HCT116 (cell line): ENCODE measurements at regions not wholly inside any gene's neighbourhood (a gene's known extent, or its start where the extent isn't known, plus 50 kb on each side); places are given as distances from the start of the nearest gene placed in this dataset.

Experiments
- ATAC-seq: fragments of 200-7000 bp; cut with Tn5 transposase; 2 replicates; pipeline ENCODE4 v1.9.1; 2020; ENCODE audit warnings: mild to moderate bottlenecking, moderate library complexity
- BruUV-seq: library from RNA; stranded (reverse); fragments of 400-500 nt; replicated peaks from 2 replicates; lab custom pipeline; 2021; lab: Mats Ljungman, UMichigan
- CTCF ChIA-PET: fragments of 300-600 bp; sonication (Branson Sonifier 250); formaldehyde crosslinking; loops from one replicate; lab custom pipeline; 2021; ENCODE audit warnings: antibody characterized with exemption; lab: Charles Lee
- POLR2A ChIA-PET: fragments of 300-600, 350-600 bp; sonication (Branson Sonifier 250); formaldehyde crosslinking; loops from one replicate; lab custom pipeline; 2021; ENCODE audit warnings: antibody characterized with exemption; lab: Charles Lee
- RAD21 ChIA-PET, 2 experiments: fragments of 300-600 bp; sonication (Branson Sonifier 250); formaldehyde crosslinking; loops; one replicate each; lab custom pipeline; 2023; ENCODE audit warnings: low total read pairs in 2 of 2; ENCODE audit not compliant: uncharacterized antibody in 2 of 2, unreplicated experiment in 2 of 2, low non-redundant PET in 1 of 2; lab: Charles Lee
- DNase-seq: peaks from one replicate; pipeline ENCODE4 v3.0.0-alpha.2; 2010; ENCODE audit warnings: low read depth, low spot score
- H2AFZ ChIP-seq: fragments of 200-600 bp; shearing (Covaris generic), sonication (generic); 2 replicates; pipeline ENCODE4 v1.6.1; 2017; ENCODE audit warnings: low read depth, mixed run types, mixed read lengths, antibody characterized with exemption, low read length; ENCODE audit not compliant: poor library complexity, severe bottlenecking
- H3K27ac ChIP-seq: 2 replicates; pipeline ENCODE4 v1.5.1; 2012; ENCODE audit warnings: low read depth, low read length
- H3K27me3 ChIP-seq: fragments of 200-600 bp; sonication (generic); 2 replicates; pipeline ENCODE4 v1.6.1; 2016; ENCODE audit warnings: mixed run types, low read length, mixed read lengths; ENCODE audit not compliant: insufficient read depth
- H3K36me3 ChIP-seq, 2 experiments: fragments of 200-500 bp in 1 of 2; fragments of 200-600 bp in 1 of 2; sonication (Bioruptor generic) in 1 of 2; sonication (generic) in 1 of 2; 2 replicates each; pipeline versions ENCODE4 v1.5.1 to v1.6.1; 2014 to 2016; ENCODE audit warnings: low read length in 2 of 2, inconsistent platforms in 1 of 2, mixed read lengths in 1 of 2, mixed run types in 1 of 2; ENCODE audit not compliant: insufficient read depth in 2 of 2, control insufficient read depth in 1 of 2
- H3K4me1 ChIP-seq, 2 experiments: fragments of 200-600 bp in 1 of 2; sonication (generic) in 1 of 2; 2 replicates each; pipeline versions ENCODE4 v1.5.1 to v1.6.1; 2012 to 2017; ENCODE audit warnings: low read length in 2 of 2, inconsistent platforms in 1 of 2, mild to moderate bottlenecking in 1 of 2, mixed read lengths in 1 of 2, mixed run types in 1 of 2, moderate library complexity in 1 of 2; ENCODE audit not compliant: insufficient read depth in 2 of 2, control insufficient read depth in 1 of 2
- H3K4me2 ChIP-seq: fragments of 200-600 bp; sonication (generic); 2 replicates; pipeline ENCODE4 v1.6.1; 2017; ENCODE audit warnings: mixed run types, low read length, mixed read lengths
- H3K4me3 ChIP-seq, 2 experiments: fragments of 200-600 bp in 1 of 2; sonication (generic) in 1 of 2; replicated peaks in 1 of 2; 2 replicates each; pipeline ENCODE4 v1.5.1; 2011 to 2016; ENCODE audit warnings: low read length in 2 of 2, control low read depth in 1 of 2, low read depth in 1 of 2, mild to moderate bottlenecking in 1 of 2, mixed read lengths in 1 of 2, mixed run types in 1 of 2
- H3K79me2 ChIP-seq: fragments of 200-600 bp; sonication (generic); 2 replicates; pipeline ENCODE4 v1.6.1; 2017; ENCODE audit warnings: mild to moderate bottlenecking, mixed run types, low read length, moderate library complexity, mixed read lengths; ENCODE audit not compliant: insufficient read depth
- H3K9ac ChIP-seq: fragments of 200-600 bp; sonication (generic); 2 replicates; pipeline ENCODE4 v1.6.1; 2016; ENCODE audit warnings: low read length, mixed read lengths
- H3K9me2 ChIP-seq: fragments of 200-600 bp; sonication (generic), shearing (Covaris generic); 2 replicates; pipeline ENCODE4 v1.6.1; 2017; ENCODE audit warnings: mixed run types, mild to moderate bottlenecking, moderate library complexity; ENCODE audit not compliant: insufficient read depth
- H3K9me3 ChIP-seq, 2 experiments: fragments of 200-500 bp in 1 of 2; fragments of 200-600 bp in 1 of 2; sonication (Bioruptor generic) in 1 of 2; sonication (generic) in 1 of 2; 2 replicates each; pipeline ENCODE4 v1.6.1; 2014 to 2017; ENCODE audit warnings: low read length in 2 of 2, mixed read lengths in 2 of 2, inconsistent platforms in 1 of 2, low read depth in 1 of 2, mild to moderate bottlenecking in 1 of 2, mixed run types in 1 of 2, moderate library complexity in 1 of 2; ENCODE audit not compliant: control insufficient read depth in 1 of 2, insufficient read depth in 1 of 2
- H4K20me1 ChIP-seq: fragments of 200-600 bp; sonication (generic), shearing (Covaris generic); 2 replicates; pipeline ENCODE4 v1.6.1; 2017; ENCODE audit warnings: mixed run types, mild to moderate bottlenecking, moderate library complexity; ENCODE audit not compliant: insufficient read depth
- CEBPB ChIP-seq: IDR thresholded peaks from 2 replicates; pipeline ENCODE4 v1.6.1; 2012; ENCODE audit warnings: low read depth
- EGR1 ChIP-seq: IDR thresholded peaks from 2 replicates; pipeline ENCODE4 v1.6.1; 2012; ENCODE audit warnings: low read depth
- POLR2A ChIP-seq: IDR thresholded peaks from 2 replicates; pipeline ENCODE4 v1.7.0; 2011; ENCODE audit warnings: borderline replicate concordance; ENCODE audit not compliant: insufficient read depth, insufficient read length; ENCODE audit errors: extremely low read depth
- RAD21 ChIP-seq: IDR thresholded peaks from 2 replicates; pipeline ENCODE4 v1.6.1; 2012; ENCODE audit warnings: low read depth, mild to moderate bottlenecking
- SP1 ChIP-seq: IDR thresholded peaks from 2 replicates; pipeline ENCODE4 v1.6.1; 2012; ENCODE audit warnings: low read depth
- TCF7L2 ChIP-seq: IDR thresholded peaks from 2 replicates; pipeline ENCODE4 v1.7.0; 2011; ENCODE audit warnings: borderline replicate concordance, inconsistent platforms; ENCODE audit not compliant: insufficient read depth, insufficient read length; ENCODE audit errors: extremely low read depth
- ZFX ChIP-seq: fragments of 450-650 bp; IDR thresholded peaks from 2 replicates; pipeline ENCODE4 v1.6.1; 2017
- ZNF274 ChIP-seq: fragments of 200-500 bp; sonication (Bioruptor generic); IDR thresholded peaks from 2 replicates; pipeline ENCODE4 v1.6.1; 2014; ENCODE audit warnings: mild to moderate bottlenecking, low read depth, low read length, inconsistent platforms
- intact Hi-C: fragments of 100-400 bp; cut with micrococcal nuclease; formaldehyde crosslinking; loops from 2 replicates; pipeline ENCODE4 v1.10.0; 2022
- TF ChIP-seq, protein P1 (sequence below): IDR thresholded peaks from 2 replicates; pipeline ENCODE4 v1.6.1; 2011; ENCODE audit warnings: mild to moderate bottlenecking, low read length, moderate library complexity; ENCODE audit not compliant: insufficient replicate concordance; ENCODE audit errors: extremely low read depth
- TF ChIP-seq, protein P2 (sequence below), 3 experiments: fragments of 200-600 bp in 1 of 3; sonication (generic) in 1 of 3; IDR thresholded peaks in 2 of 3; conservative IDR thresholded peaks in 1 of 3; 2 replicates each; pipeline ENCODE4 v1.5.1; 2012 to 2017; ENCODE audit warnings: low read depth in 2 of 3, low read length in 2 of 3, antibody characterized with exemption in 1 of 3, borderline replicate concordance in 1 of 3, control low read depth in 1 of 3, mild to moderate bottlenecking in 1 of 3, mixed read lengths in 1 of 3, mixed run types in 1 of 3, moderate library complexity in 1 of 3; ENCODE audit not compliant: insufficient read depth in 1 of 3
- TF ChIP-seq, protein P3 (sequence below): IDR thresholded peaks from 2 replicates; pipeline ENCODE4 v1.6.1; 2012
- TF ChIP-seq, protein P4 (sequence below): IDR thresholded peaks from 2 replicates; pipeline ENCODE4 v1.6.1; 2012; ENCODE audit warnings: low read depth

DNA sequence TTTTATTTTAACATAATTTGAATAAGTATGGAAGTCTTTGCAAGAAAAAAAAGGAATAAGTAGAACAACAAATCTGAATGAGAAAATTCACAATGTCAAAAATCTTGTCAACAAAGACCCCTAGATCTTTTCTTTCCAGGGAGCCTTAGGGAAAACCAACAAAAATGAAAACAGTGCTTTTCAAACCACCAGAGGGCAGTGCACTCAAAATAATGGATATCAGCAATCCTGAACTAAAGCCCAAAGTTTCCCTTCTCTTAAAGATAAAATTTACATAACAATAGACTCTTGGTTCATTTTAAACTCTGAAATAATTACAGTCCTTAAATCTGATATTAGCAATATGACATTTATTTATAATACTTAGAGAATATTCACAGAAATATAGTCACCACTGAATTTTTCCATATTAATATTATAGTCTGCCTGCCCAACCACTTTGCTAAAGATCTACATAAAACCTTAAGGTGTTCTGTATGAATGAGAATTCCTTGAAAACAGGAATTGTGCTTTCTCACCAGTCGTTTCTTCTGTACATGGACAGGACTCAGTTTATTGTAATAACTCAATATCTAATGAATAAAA is 105.3 kb upstream of the BMP5 start:
- H2AFZ ChIP-seq = no peak overlapping the region
- no peaks in the 10 kb centered on the region for H3K79me2 ChIP-seq
- TF ChIP-seq SP1 = no peak
- no peak for TF ChIP-seq EGR1
- TF ChIP-seq POLR2A = no peak
- TF ChIP-seq, protein P1, sequence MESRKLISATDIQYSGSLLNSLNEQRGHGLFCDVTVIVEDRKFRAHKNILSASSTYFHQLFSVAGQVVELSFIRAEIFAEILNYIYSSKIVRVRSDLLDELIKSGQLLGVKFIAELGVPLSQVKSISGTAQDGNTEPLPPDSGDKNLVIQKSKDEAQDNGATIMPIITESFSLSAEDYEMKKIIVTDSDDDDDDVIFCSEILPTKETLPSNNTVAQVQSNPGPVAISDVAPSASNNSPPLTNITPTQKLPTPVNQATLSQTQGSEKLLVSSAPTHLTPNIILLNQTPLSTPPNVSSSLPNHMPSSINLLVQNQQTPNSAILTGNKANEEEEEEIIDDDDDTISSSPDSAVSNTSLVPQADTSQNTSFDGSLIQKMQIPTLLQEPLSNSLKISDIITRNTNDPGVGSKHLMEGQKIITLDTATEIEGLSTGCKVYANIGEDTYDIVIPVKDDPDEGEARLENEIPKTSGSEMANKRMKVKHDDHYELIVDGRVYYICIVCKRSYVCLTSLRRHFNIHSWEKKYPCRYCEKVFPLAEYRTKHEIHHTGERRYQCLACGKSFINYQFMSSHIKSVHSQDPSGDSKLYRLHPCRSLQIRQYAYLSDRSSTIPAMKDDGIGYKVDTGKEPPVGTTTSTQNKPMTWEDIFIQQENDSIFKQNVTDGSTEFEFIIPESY = no peak
- TF ChIP-seq, protein P2, sequence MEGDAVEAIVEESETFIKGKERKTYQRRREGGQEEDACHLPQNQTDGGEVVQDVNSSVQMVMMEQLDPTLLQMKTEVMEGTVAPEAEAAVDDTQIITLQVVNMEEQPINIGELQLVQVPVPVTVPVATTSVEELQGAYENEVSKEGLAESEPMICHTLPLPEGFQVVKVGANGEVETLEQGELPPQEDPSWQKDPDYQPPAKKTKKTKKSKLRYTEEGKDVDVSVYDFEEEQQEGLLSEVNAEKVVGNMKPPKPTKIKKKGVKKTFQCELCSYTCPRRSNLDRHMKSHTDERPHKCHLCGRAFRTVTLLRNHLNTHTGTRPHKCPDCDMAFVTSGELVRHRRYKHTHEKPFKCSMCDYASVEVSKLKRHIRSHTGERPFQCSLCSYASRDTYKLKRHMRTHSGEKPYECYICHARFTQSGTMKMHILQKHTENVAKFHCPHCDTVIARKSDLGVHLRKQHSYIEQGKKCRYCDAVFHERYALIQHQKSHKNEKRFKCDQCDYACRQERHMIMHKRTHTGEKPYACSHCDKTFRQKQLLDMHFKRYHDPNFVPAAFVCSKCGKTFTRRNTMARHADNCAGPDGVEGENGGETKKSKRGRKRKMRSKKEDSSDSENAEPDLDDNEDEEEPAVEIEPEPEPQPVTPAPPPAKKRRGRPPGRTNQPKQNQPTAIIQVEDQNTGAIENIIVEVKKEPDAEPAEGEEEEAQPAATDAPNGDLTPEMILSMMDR (IDR thresholded peaks at IDR 0.05 in 2 of 3, conservative IDR thresholded peaks at IDR 0.05 in 1 of 3; ENCODE audit: borderline replicate concordance in 1 of 3, insufficient read depth in 1 of 3, low read depth in 2 of 3, low read length in 2 of 3) = peak; percentile 47 to 83 (median 71)
- TF ChIP-seq, protein P3, sequence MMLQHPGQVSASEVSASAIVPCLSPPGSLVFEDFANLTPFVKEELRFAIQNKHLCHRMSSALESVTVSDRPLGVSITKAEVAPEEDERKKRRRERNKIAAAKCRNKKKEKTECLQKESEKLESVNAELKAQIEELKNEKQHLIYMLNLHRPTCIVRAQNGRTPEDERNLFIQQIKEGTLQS = no peak
- no peak for TF ChIP-seq TCF7L2
- TF ChIP-seq ZFX = no peak
- TF ChIP-seq, protein P4, sequence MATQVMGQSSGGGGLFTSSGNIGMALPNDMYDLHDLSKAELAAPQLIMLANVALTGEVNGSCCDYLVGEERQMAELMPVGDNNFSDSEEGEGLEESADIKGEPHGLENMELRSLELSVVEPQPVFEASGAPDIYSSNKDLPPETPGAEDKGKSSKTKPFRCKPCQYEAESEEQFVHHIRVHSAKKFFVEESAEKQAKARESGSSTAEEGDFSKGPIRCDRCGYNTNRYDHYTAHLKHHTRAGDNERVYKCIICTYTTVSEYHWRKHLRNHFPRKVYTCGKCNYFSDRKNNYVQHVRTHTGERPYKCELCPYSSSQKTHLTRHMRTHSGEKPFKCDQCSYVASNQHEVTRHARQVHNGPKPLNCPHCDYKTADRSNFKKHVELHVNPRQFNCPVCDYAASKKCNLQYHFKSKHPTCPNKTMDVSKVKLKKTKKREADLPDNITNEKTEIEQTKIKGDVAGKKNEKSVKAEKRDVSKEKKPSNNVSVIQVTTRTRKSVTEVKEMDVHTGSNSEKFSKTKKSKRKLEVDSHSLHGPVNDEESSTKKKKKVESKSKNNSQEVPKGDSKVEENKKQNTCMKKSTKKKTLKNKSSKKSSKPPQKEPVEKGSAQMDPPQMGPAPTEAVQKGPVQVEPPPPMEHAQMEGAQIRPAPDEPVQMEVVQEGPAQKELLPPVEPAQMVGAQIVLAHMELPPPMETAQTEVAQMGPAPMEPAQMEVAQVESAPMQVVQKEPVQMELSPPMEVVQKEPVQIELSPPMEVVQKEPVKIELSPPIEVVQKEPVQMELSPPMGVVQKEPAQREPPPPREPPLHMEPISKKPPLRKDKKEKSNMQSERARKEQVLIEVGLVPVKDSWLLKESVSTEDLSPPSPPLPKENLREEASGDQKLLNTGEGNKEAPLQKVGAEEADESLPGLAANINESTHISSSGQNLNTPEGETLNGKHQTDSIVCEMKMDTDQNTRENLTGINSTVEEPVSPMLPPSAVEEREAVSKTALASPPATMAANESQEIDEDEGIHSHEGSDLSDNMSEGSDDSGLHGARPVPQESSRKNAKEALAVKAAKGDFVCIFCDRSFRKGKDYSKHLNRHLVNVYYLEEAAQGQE = no peak
- no peak for TF ChIP-seq CEBPB
- no peak for TF ChIP-seq ZNF274
- TF ChIP-seq RAD21 = peak; percentile 84
- TF ChIP-seq, all 23 proteins: peak for 2
- intact Hi-C loops = loop anchor here (1.0 kb wide), 1 partner anchor 312 kb away; no protein-coding TSS in a partner anchor
- ChIA-PET CTCF (interaction anchor here (2.8 to 3.6 kb wide), 2 partner anchors 311 kb away, joined by 28 to 30 read pairs; no protein-coding TSS in a partner anchor), POLR2A (no interaction called here), RAD21 (no interaction called here)
- ATAC-seq (no peak), DNase-seq (peak; percentile 18)
- Histone ChIP-seq H3K27ac (no peak overlapping the region), H4K20me1 (no peaks in the 10 kb centered on the region), H3K9ac (no peak overlapping the region), H3K36me3 (no peaks in the 10 kb centered on the region), H3K4me3 (no peak overlapping the region), H3K4me1 (no peaks in the 10 kb centered on the region), H3K9me3 (no peaks in the 10 kb centered on the region), H3K4me2 (no peak overlapping the region), H3K27me3 (no peaks in the 10 kb centered on the region), H3K9me2 (no peaks in the 10 kb centered on the region)
- no TSS peak for BruUV-seq
